ENCODE measurements at regions not wholly inside any gene's neighbourhood (a gene's known extent, or its start where the extent isn't known, plus 50 kb on each side); places are given as distances from the start of the nearest gene placed in this dataset.
A peak's percentile ranks its signal among the peaks of the same experiment; 100 is the strongest.

GRCh38 chr4:10773656-10774055, 89.1 kb upstream of the CLNK start:
- Mint-ChIP-seq H3K9me3 (peaks cover 4% of the 10 kb centered on the region), H3K36me3 (ENCODE audit: low read depth) (no peaks in the 10 kb centered on the region), H3K27ac (no peak overlapping the region), H3K4me1 (no peaks in the 10 kb centered on the region), H3K4me3 (no peak overlapping the region), H3K27me3 (ENCODE audit: insufficient read depth) (peaks cover 9% of the 10 kb centered on the region)
- Histone ChIP-seq H3K9me3 (ENCODE audit: control insufficient read depth, low read length) (peaks cover 11% of the 10 kb centered on the region), H3K9ac (ENCODE audit: extremely low read depth, low read length, poor library complexity, severe bottlenecking) (no peak overlapping the region), H3K36me3 (ENCODE audit: control insufficient read depth, insufficient read depth, low read length) (no peaks in the 10 kb centered on the region), H3K4me3 (ENCODE audit: low read length) (no peak overlapping the region), H3K4me1 (ENCODE audit: control insufficient read depth, insufficient read depth, low read length) (no peaks in the 10 kb centered on the region), H3K27me3 (ENCODE audit: control insufficient read depth, insufficient read depth, low read length, poor library complexity, severe bottlenecking) (no peaks in the 10 kb centered on the region), H3K27ac (ENCODE audit: low read depth, low read length) (no peak overlapping the region)
- DNase-seq = no peak
- no peak for TF ChIP-seq CTCF (conservative IDR thresholded peaks at IDR 0.05)
- WGBS, 2 experiments (ENCODE audit: insufficient coverage in 1 of 2, insufficient read length in 1 of 2) = 93 to 95% methylated on average over 2 of the region's 2 CpGs

- H3K36me3 ChIP-seq (ENCODE audit: control insufficient read depth, insufficient read depth, low read length) = no peaks in the 10 kb centered on the region
- peaks cover 11% of the 10 kb centered on the region for H3K9me3 ChIP-seq (ENCODE audit: control insufficient read depth, low read length)
- no peak overlapping the region for H3K27ac ChIP-seq (ENCODE audit: low read depth, low read length)
- DNase-seq = no peak
- Mint-ChIP-seq H3K27me3 (ENCODE audit: insufficient read depth) (peaks cover 9% of the 10 kb centered on the region), H3K27ac (no peak overlapping the region), H3K4me3 (no peak overlapping the region), H3K4me1 (no peaks in the 10 kb centered on the region), H3K36me3 (ENCODE audit: low read depth) (no peaks in the 10 kb centered on the region), H3K9me3 (peaks cover 4% of the 10 kb centered on the region)
- no peaks in the 10 kb centered on the region for H3K27me3 ChIP-seq (ENCODE audit: control insufficient read depth, insufficient read depth, low read length, poor library complexity, severe bottlenecking)
- WGBS, 2 experiments (ENCODE audit: insufficient coverage in 1 of 2, insufficient read length in 1 of 2) = 89 to 94% methylated on average over 3 of the region's 3 CpGs
- H3K4me1 ChIP-seq (ENCODE audit: control insufficient read depth, insufficient read depth, low read length) = no peaks in the 10 kb centered on the region
- TF ChIP-seq CTCF (conservative IDR thresholded peaks at IDR 0.05) = no peak
- no peak overlapping the region for H3K4me3 ChIP-seq (ENCODE audit: low read length)
- H3K9ac ChIP-seq (ENCODE audit: extremely low read depth, low read length, poor library complexity, severe bottlenecking) = no peak overlapping the region
Measured at GRCh38 chr4:10773010-10773409, 88.4 kb upstream of the CLNK start.

GRCh38 chr4:10765386-10765785, 80.8 kb upstream of the CLNK start:
- no peaks in the 10 kb centered on the region for H3K36me3 ChIP-seq (ENCODE audit: control insufficient read depth, insufficient read depth, low read length)
- no peak for TF ChIP-seq CTCF (conservative IDR thresholded peaks at IDR 0.05)
- Mint-ChIP-seq H3K4me3 (no peak overlapping the region), H3K4me1 (peaks cover 25% of the 10 kb centered on the region), H3K27ac (no peak overlapping the region), H3K9me3 (peaks cover 12% of the 10 kb centered on the region), H3K27me3 (ENCODE audit: insufficient read depth) (peaks cover 11% of the 10 kb centered on the region), H3K36me3 (ENCODE audit: low read depth) (no peaks in the 10 kb centered on the region)
- no peak overlapping the region for H3K27ac ChIP-seq (ENCODE audit: low read depth, low read length)
- H3K9ac ChIP-seq (ENCODE audit: extremely low read depth, low read length, poor library complexity, severe bottlenecking) = no peak overlapping the region
- H3K27me3 ChIP-seq (ENCODE audit: control insufficient read depth, insufficient read depth, low read length, poor library complexity, severe bottlenecking) = no peaks in the 10 kb centered on the region
- peaks cover 4% of the 10 kb centered on the region for H3K4me1 ChIP-seq (ENCODE audit: control insufficient read depth, insufficient read depth, low read length)
- 91% methylated on average over 3 of the region's 3 CpGs; no CpG with 5 or more reads in 1 of the 2 experiments for WGBS, 2 experiments (ENCODE audit: insufficient coverage in 1 of 2, insufficient read length in 1 of 2)
- DNase-seq = no peak
- H3K4me3 ChIP-seq (ENCODE audit: low read length) = peak overlapping the region; percentile 54
- H3K9me3 ChIP-seq (ENCODE audit: control insufficient read depth, low read length) = peaks cover 30% of the 10 kb centered on the region
